Endothelial cell of umbilical vein (primary cell): ENCODE measurements at regions not wholly inside any gene's neighbourhood (a gene's known extent, or its start where the extent isn't known, plus 50 kb on each side); places are given as distances from the start of the nearest gene placed in this dataset.

Source experiments
- BruUV-seq: library from RNA; stranded (reverse); fragments of 400-500 nt; replicated peaks from 2 replicates; lab custom pipeline; 2021; lab: Mats Ljungman, UMichigan
- CTCF ChIA-PET: fragments of 300-600, 350-600 bp; sonication (Branson Sonifier 250); formaldehyde crosslinking; loops from one replicate; lab custom pipeline; 2021; ENCODE audit warnings: antibody characterized with exemption, inconsistent platforms; lab: Charles Lee
- POLR2A ChIA-PET: fragments of 300-600, 350-600 bp; sonication (Branson Sonifier 250); formaldehyde crosslinking; loops from one replicate; lab custom pipeline; 2021; ENCODE audit warnings: antibody characterized with exemption, inconsistent platforms; lab: Charles Lee
- DNase-seq: peaks from one replicate; pipeline ENCODE4 v3.0.0-alpha.2; 2011; ENCODE audit warnings: low read depth, low spot score
- FAIRE-seq: peaks from 2 replicates; lab custom pipeline; 2011; peaks lifted over from hg19 to GRCh38; lab: Jason Lieb, UNC
- H2AFZ ChIP-seq: 2 replicates; pipeline ENCODE4 v1.6.0; 2012; ENCODE audit warnings: low read depth, low read length, control low read depth, inconsistent platforms
- H3K27ac ChIP-seq: 2 replicates; pipeline ENCODE4 v1.5.1; 2011; ENCODE audit warnings: low read depth, mild to moderate bottlenecking, control low read depth, low read length, moderate library complexity; ENCODE audit not compliant: insufficient read depth
- H3K27me3 ChIP-seq, 2 experiments: 2 replicates each; pipeline versions ENCODE4 v1.6.0 to v1.6.1; 2011; ENCODE audit warnings: low read length in 2 of 2, mixed read lengths in 1 of 2; ENCODE audit not compliant: control insufficient read depth in 2 of 2, insufficient read depth in 2 of 2
- H3K36me3 ChIP-seq, 2 experiments: 2 replicates in 1 of 2; 3 replicates in 1 of 2; pipeline ENCODE4 v1.5.1; 2011; ENCODE audit warnings: low read length in 2 of 2, mild to moderate bottlenecking in 1 of 2, moderate library complexity in 1 of 2; ENCODE audit not compliant: control insufficient read depth in 2 of 2, insufficient read depth in 2 of 2; ENCODE audit errors: extremely low read depth in 1 of 2
- H3K4me1 ChIP-seq: 3 replicates; pipeline ENCODE4 v1.5.1; 2011; ENCODE audit warnings: mild to moderate bottlenecking, low read length; ENCODE audit not compliant: control insufficient read depth, insufficient read depth; ENCODE audit errors: extremely low read depth
- H3K4me2 ChIP-seq: 2 replicates; pipeline ENCODE4 v1.6.1; 2011; ENCODE audit warnings: low read length, control low read depth, mixed read lengths; ENCODE audit not compliant: insufficient read depth
- H3K4me3 ChIP-seq, 3 experiments: fragments of 200-600 bp in 1 of 3; sonication (generic), shearing (Covaris generic) in 1 of 3; replicated peaks in 1 of 3; 2 replicates each; pipeline ENCODE4 v1.5.1; 2011 to 2016; ENCODE audit warnings: control low read depth in 3 of 3, low read length in 3 of 3, mild to moderate bottlenecking in 2 of 3, inconsistent platforms in 1 of 3, low read depth in 1 of 3, moderate library complexity in 1 of 3; ENCODE audit not compliant: insufficient read depth in 1 of 3
- H3K79me2 ChIP-seq: 2 replicates; pipeline ENCODE4 v1.6.0; 2012; ENCODE audit warnings: low read length, inconsistent platforms; ENCODE audit not compliant: control insufficient read depth, insufficient read depth
- H3K9ac ChIP-seq: replicated peaks from 2 replicates; pipeline ENCODE3; 2011; ENCODE audit warnings: low read length, control low read depth; ENCODE audit not compliant: insufficient read depth; ENCODE audit errors: extremely low read depth
- H3K9me1 ChIP-seq: replicated peaks from 3 replicates; pipeline ENCODE4 v1.6.0; 2011; ENCODE audit warnings: mild to moderate bottlenecking, low read length; ENCODE audit not compliant: control insufficient read depth, insufficient read depth; ENCODE audit errors: extremely low read depth
- H3K9me3 ChIP-seq: replicated peaks from 2 replicates; pipeline ENCODE4 v1.5.1; 2012; ENCODE audit warnings: low read length, inconsistent platforms; ENCODE audit not compliant: control insufficient read depth, insufficient read depth
- H4K20me1 ChIP-seq: replicated peaks from 2 replicates; pipeline ENCODE3; 2011; ENCODE audit warnings: mild to moderate bottlenecking, low read length; ENCODE audit not compliant: control insufficient read depth, insufficient read depth; ENCODE audit errors: extremely low read depth
- CTCF ChIP-seq, 2 donors: IDR thresholded peaks; 1 replicate in 1 of 2; 2 replicates in 1 of 2; pipeline ENCODE4 v1.5.1; 2011; ENCODE audit warnings: low read length in 2 of 2, mild to moderate bottlenecking in 2 of 2, moderate library complexity in 2 of 2, control low read depth in 1 of 2, inconsistent platforms in 1 of 2, low read depth in 1 of 2; ENCODE audit not compliant: insufficient read depth in 1 of 2; ENCODE audit errors: extremely low read depth in 1 of 2
- EZH2 ChIP-seq: IDR thresholded peaks from 2 replicates; pipeline ENCODE4 v1.6.1; 2012; ENCODE audit warnings: borderline replicate concordance, low read depth, mild to moderate bottlenecking, moderate library complexity, low read length, inconsistent platforms; ENCODE audit not compliant: severe bottlenecking
- FOS ChIP-seq: IDR thresholded peaks from 2 replicates; pipeline ENCODE4 v1.6.1; 2011; ENCODE audit warnings: mild to moderate bottlenecking, low read length, moderate library complexity, borderline replicate concordance; ENCODE audit not compliant: insufficient read depth
- GATA2 ChIP-seq: IDR thresholded peaks from 2 replicates; pipeline ENCODE4 v1.7.0; 2011; ENCODE audit warnings: low read depth, mild to moderate bottlenecking, moderate library complexity, mixed read lengths, low read length; ENCODE audit not compliant: insufficient read length, insufficient read depth
- JUN ChIP-seq: IDR thresholded peaks from 2 replicates; pipeline ENCODE4 v1.6.1; 2011; ENCODE audit warnings: borderline replicate concordance, low read depth; ENCODE audit not compliant: insufficient read length, insufficient read depth
- MAX ChIP-seq: IDR thresholded peaks from 2 replicates; pipeline ENCODE4 v1.6.1; 2011; ENCODE audit not compliant: insufficient read depth, insufficient read length
- MYC ChIP-seq: IDR thresholded peaks from one replicate; pipeline ENCODE4 v1.6.1; 2011; ENCODE audit warnings: mild to moderate bottlenecking, low read depth, low read length
- POLR2A ChIP-seq: IDR thresholded peaks from 2 replicates; pipeline ENCODE4 v1.6.1; 2012; ENCODE audit warnings: low read depth, mild to moderate bottlenecking, control low read depth, low read length
- POLR2AphosphoS5 ChIP-seq: IDR thresholded peaks from 2 replicates; pipeline ENCODE4 v1.6.1; 2012; ENCODE audit warnings: low read depth, mild to moderate bottlenecking, control low read depth, low read length, moderate library complexity; ENCODE audit not compliant: insufficient read depth
- dilution Hi-C: fragments of 300-500 bp; cut with MboI; formaldehyde crosslinking; loops from one replicate; pipeline ENCODE4 v1.15.0; 2019; ENCODE audit warnings: low sequenced_read_pairs; ENCODE audit not compliant: extremely low pct_ligation_motif_present
- intact Hi-C: fragments of 100-400 bp; cut with micrococcal nuclease; formaldehyde crosslinking; loops from one replicate; pipeline ENCODE4 v1.10.0; 2022

- ChIA-PET CTCF (no interaction called here), POLR2A (no interaction called here)
- Histone ChIP-seq H3K4me3 (no peak overlapping the region), H2AFZ (no peak overlapping the region), H3K4me2 (no peak overlapping the region), H3K9me1 (no peaks in the 10 kb centered on the region), H4K20me1 (no peaks in the 10 kb centered on the region), H3K36me3 (no peaks in the 10 kb centered on the region), H3K27me3 (no peaks in the 10 kb centered on the region), H3K79me2 (no peaks in the 10 kb centered on the region), H3K9me3 (no peaks in the 10 kb centered on the region), H3K27ac (no peak overlapping the region), H3K9ac (no peak overlapping the region), H3K4me1 (no peaks in the 10 kb centered on the region)
- TF ChIP-seq GATA2 (no peak), JUN (no peak), MAX (no peak), EZH2 (no peak), POLR2A (no peak), CTCF (IDR thresholded peaks at IDR 0.05; ENCODE audit: extremely low read depth in 1 of 2, insufficient read depth in 1 of 2, low read depth in 1 of 2, low read length in 2 of 2) (no peak), FOS (no peak), MYC (no peak), POLR2AphosphoS5 (no peak)
- dilution Hi-C loops, result no loop called here
- DNase-seq, result no peak
- no TSS peak for BruUV-seq
- intact Hi-C loops, result no loop called here
- FAIRE-seq, result no peak
Observed at GRCh38 chr7:97409346-97409745, 291.8 kb downstream of the SDHAF3 start.
